ENCODE measurements at regions not wholly inside any gene's neighbourhood (a gene's known extent, or its start where the extent isn't known, plus 50 kb on each side); places are given as distances from the start of the nearest gene placed in this dataset.

- Histone ChIP-seq H3K27ac (ENCODE audit: low read depth, low read length) (no peak overlapping the region), H3K36me3 (ENCODE audit: insufficient read depth, low read length) (no peaks in the 10 kb centered on the region), H4K20me1 (ENCODE audit: insufficient read depth, low read length) (no peaks in the 10 kb centered on the region), H3K27me3 (ENCODE audit: insufficient read depth, low read length) (no peaks in the 10 kb centered on the region), H3K79me2 (ENCODE audit: insufficient read depth, low read length) (no peaks in the 10 kb centered on the region), H3K9me3 (ENCODE audit: low read depth, low read length) (no peaks in the 10 kb centered on the region), H3K4me3 (ENCODE audit: insufficient read depth, low read length) (no peak overlapping the region), H3K4me2 (ENCODE audit: insufficient read depth, low read length) (no peak overlapping the region), H3K4me1 (ENCODE audit: insufficient read depth, low read length) (no peaks in the 10 kb centered on the region), H2AFZ (ENCODE audit: low read length) (no peak overlapping the region)
- TF ChIP-seq, protein P1, sequence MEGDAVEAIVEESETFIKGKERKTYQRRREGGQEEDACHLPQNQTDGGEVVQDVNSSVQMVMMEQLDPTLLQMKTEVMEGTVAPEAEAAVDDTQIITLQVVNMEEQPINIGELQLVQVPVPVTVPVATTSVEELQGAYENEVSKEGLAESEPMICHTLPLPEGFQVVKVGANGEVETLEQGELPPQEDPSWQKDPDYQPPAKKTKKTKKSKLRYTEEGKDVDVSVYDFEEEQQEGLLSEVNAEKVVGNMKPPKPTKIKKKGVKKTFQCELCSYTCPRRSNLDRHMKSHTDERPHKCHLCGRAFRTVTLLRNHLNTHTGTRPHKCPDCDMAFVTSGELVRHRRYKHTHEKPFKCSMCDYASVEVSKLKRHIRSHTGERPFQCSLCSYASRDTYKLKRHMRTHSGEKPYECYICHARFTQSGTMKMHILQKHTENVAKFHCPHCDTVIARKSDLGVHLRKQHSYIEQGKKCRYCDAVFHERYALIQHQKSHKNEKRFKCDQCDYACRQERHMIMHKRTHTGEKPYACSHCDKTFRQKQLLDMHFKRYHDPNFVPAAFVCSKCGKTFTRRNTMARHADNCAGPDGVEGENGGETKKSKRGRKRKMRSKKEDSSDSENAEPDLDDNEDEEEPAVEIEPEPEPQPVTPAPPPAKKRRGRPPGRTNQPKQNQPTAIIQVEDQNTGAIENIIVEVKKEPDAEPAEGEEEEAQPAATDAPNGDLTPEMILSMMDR (IDR thresholded peaks at IDR 0.05; ENCODE audit: extremely low read depth, low read depth, low read length) = no peak
- no peak for DNase-seq (ENCODE audit: insufficient read length, low spot score, missing footprints)
Measured at GRCh38 chr20:39318911-39319310, 356.8 kb downstream of the DHX35 start.

DNA sequence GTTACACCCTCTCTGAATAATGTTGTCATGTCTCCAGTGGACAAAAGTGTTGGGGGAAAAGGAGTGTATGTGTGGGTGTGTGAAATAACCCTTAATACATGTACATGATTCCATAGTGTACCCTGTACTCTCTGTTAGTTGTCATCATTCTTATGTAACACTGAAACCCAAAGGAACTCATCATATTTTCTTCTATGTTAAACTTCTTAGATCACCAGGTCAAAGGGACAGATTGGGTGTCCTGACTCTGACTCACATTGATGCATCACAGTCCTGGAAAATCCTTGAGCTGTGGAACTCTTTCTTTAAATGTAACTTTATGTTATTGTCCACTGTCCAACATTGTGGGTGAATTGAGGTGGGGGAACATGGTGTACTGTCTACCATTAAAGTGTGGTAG, 350.5 kb downstream of the DHX35 start:
- H3K79me2 ChIP-seq (ENCODE audit: insufficient read depth, low read length) = no peaks in the 10 kb centered on the region
- no peaks in the 10 kb centered on the region for H3K9me3 ChIP-seq (ENCODE audit: low read depth, low read length)
- H3K4me1 ChIP-seq (ENCODE audit: insufficient read depth, low read length) = no peaks in the 10 kb centered on the region
- H3K4me2 ChIP-seq (ENCODE audit: insufficient read depth, low read length) = no peak overlapping the region
- no peak overlapping the region for H2AFZ ChIP-seq (ENCODE audit: low read length)
- H3K27me3 ChIP-seq (ENCODE audit: insufficient read depth, low read length) = no peaks in the 10 kb centered on the region
- no peak overlapping the region for H3K4me3 ChIP-seq (ENCODE audit: insufficient read depth, low read length)
- no peaks in the 10 kb centered on the region for H4K20me1 ChIP-seq (ENCODE audit: insufficient read depth, low read length)
- H3K36me3 ChIP-seq (ENCODE audit: insufficient read depth, low read length) = no peaks in the 10 kb centered on the region
- H3K27ac ChIP-seq (ENCODE audit: low read depth, low read length) = no peak overlapping the region
- TF ChIP-seq, protein P1 (IDR thresholded peaks at IDR 0.05; ENCODE audit: extremely low read depth, low read depth, low read length) = no peak
- DNase-seq (ENCODE audit: insufficient read length, low spot score, missing footprints) = no peak

DNA sequence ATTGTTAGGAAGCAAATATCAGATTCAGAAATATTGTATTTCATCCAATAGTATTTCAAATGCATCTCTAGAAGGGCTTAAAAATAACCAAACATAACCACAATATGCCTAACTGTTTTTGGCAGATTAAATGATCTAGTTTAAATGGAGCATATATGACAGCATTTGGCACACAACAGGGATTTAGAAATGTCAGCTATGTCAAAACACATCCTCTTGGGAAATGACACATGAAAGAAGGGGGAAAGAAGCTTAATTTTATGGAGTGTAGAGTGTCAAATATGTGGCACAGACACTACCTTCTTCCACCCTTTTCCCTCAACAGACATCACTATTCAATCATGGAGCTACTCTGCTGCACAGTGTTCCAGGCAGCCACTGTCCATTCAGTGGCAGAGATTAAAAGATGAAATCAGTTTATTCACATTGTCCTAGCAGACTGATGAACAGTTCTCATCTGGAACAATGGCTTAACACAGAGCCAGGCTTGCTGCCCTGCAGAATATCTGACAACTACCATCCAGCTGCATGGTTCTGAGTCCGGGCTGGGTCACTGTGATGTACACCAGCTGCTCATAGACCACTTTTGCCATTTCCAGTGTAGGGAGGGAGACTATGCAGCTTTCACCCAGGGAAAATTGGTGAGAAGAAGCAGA, 349.8 kb downstream of the DHX35 start:
- no peak for DNase-seq (ENCODE audit: insufficient read length, low spot score, missing footprints)
- H3K27me3 ChIP-seq (ENCODE audit: insufficient read depth, low read length) = no peaks in the 10 kb centered on the region
- no peak overlapping the region for H3K4me3 ChIP-seq (ENCODE audit: insufficient read depth, low read length)
- H3K36me3 ChIP-seq (ENCODE audit: insufficient read depth, low read length) = no peaks in the 10 kb centered on the region
- H3K4me2 ChIP-seq (ENCODE audit: insufficient read depth, low read length) = no peak overlapping the region
- no peak overlapping the region for H2AFZ ChIP-seq (ENCODE audit: low read length)
- H3K9me3 ChIP-seq (ENCODE audit: low read depth, low read length) = no peaks in the 10 kb centered on the region
- no peaks in the 10 kb centered on the region for H3K4me1 ChIP-seq (ENCODE audit: insufficient read depth, low read length)
- TF ChIP-seq, protein P1 (IDR thresholded peaks at IDR 0.05; ENCODE audit: extremely low read depth, low read depth, low read length) = no peak
- H4K20me1 ChIP-seq (ENCODE audit: insufficient read depth, low read length) = no peaks in the 10 kb centered on the region
- no peaks in the 10 kb centered on the region for H3K79me2 ChIP-seq (ENCODE audit: insufficient read depth, low read length)
- no peak overlapping the region for H3K27ac ChIP-seq (ENCODE audit: low read depth, low read length)

- no peak overlapping the region for H3K27ac ChIP-seq (ENCODE audit: low read depth, low read length)
- no peaks in the 10 kb centered on the region for H3K27me3 ChIP-seq (ENCODE audit: insufficient read depth, low read length)
- TF ChIP-seq, protein P1 (IDR thresholded peaks at IDR 0.05; ENCODE audit: extremely low read depth, low read depth, low read length) = no peak
- DNase-seq (ENCODE audit: insufficient read length, low spot score, missing footprints) = no peak
- H3K4me2 ChIP-seq (ENCODE audit: insufficient read depth, low read length) = no peak overlapping the region
- H3K79me2 ChIP-seq (ENCODE audit: insufficient read depth, low read length) = no peaks in the 10 kb centered on the region
- H3K4me1 ChIP-seq (ENCODE audit: insufficient read depth, low read length) = no peaks in the 10 kb centered on the region
- H3K9me3 ChIP-seq (ENCODE audit: low read depth, low read length) = no peaks in the 10 kb centered on the region
- no peaks in the 10 kb centered on the region for H3K36me3 ChIP-seq (ENCODE audit: insufficient read depth, low read length)
- no peaks in the 10 kb centered on the region for H4K20me1 ChIP-seq (ENCODE audit: insufficient read depth, low read length)
- H2AFZ ChIP-seq (ENCODE audit: low read length) = no peak overlapping the region
- H3K4me3 ChIP-seq (ENCODE audit: insufficient read depth, low read length) = no peak overlapping the region
Measured at GRCh38 chr20:39310363-39310995, 348.3 kb downstream of the DHX35 start.
